NCI-H82 treated with DMSO at 0.1 percent for 48 hours (cell line): ENCODE measurements at regions not wholly inside any gene's neighbourhood (a gene's known extent, or its start where the extent isn't known, plus 50 kb on each side); places are given as distances from the start of the nearest gene placed in this dataset.
"Not testable (repeated sequence)": the region's sequence is repeated elsewhere in the genome, so short reads cannot be mapped to it uniquely, and the experiment has no call there.

ENCODE experiments used
- DNase-seq: peaks from one replicate; lab custom pipeline; 2025; ENCODE audit not compliant: unreplicated experiment; lab: John Stamatoyannopoulos, UW

DNA sequence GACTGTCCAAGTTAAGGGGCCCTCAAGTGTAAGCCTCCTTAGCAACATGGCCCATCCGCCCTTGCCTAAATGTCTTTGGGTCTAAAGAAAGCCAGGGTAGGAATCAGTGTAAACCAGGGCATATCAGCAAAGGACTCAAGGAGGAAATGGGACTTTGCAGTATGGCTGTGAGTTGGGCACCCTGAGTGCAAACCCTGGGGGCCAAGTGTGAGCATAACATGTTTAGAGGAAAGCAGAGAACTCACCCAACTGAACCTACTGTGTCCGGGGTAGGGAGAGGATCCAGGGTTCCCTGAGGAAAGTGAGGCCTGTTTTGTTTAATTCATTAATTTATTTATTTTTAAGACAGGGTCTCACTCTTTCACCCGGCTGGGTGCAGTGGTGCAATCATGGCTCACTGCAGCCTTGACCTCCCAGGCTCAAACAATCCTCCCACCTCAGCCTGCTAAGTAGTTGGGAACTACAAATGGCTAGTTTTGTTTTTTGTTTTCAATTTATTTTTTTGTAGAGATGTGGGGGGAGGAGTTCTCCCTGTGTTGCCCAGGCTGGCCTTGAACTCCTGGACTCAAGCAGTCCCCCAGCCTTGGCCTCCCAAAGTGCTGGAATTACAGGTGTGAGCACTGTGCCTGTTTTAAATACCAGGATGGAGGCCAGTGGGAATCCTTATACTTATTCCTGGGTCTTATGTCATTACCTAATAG is 51.0 kb upstream of the ACTR3 start:
- DNase-seq = no peak

DNA sequence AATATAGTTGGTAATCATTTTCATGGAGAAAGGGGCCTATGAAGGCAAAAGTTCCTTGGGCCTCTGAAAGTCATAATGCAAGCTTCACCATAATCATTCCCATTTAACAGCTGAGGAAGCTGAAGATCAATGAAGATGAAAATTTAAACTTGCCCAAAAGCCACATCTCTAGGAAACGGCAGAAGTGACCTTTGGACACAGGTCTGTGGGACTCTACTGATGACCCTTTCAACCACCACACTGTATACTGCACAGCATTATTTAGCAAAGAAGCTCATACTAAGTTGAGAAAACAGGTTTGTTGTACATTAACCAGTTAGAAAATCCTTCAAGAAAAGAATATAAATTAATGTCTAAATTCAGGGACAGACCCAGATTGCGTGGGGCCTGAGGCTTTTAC is 51.6 kb upstream of the ACTR3 start:
- no peak for DNase-seq

DNA sequence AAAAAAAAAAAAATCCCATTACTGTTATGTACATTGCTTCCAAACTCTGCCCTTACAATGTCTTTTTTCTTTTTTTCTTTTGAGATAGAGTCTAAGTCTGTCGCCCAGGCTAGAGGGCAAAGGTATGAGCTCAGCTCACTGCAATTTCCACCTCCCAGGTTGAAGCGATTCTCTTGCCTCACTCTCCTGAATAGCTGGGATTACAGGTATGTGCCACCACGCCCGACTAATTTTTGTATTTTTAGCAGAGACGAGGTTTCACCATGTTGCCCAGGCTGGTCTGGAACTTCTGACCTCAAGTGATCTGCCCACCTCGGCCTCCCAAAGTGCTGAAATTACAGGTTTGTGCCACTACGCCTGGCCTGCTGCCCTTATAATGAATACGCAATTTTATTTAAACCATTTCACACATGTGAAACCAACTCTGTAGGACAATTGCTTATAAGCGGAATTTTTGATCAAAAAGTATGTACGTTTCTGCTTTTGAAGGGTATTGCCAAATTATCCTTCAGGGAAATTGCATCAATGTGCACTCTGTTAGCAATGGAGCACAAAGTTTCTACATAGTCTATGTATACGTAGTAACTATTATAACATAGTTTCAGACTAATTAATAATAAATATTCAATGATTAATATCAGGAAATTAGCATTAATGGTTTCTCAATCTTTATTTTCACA is 55.7 kb upstream of the ACTR3 start:
- DNase-seq = no peak

DNA sequence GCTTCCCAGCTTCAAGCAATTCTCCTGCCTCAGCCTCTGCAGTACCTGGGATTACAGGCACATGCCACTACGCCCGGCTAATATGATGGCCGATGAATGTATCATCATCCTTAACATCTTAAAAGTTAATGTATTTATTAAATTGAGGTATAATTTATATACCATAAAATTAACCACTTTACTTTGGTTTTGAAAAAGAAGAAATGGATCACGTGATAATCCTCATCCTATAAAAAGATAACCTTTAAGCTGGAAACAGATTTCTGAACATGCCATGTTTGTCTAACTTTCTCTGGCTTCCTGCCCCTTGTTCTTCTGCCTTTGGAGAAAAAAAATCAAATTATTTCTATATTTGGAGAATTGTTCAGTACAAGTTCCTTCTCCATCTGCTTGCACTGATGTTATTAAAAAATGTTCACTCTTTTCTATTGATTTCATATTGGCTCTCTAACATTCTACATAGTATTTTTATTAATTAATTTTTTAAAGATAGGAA is 57.0 kb upstream of the ACTR3 start:
- no peak for DNase-seq

DNA sequence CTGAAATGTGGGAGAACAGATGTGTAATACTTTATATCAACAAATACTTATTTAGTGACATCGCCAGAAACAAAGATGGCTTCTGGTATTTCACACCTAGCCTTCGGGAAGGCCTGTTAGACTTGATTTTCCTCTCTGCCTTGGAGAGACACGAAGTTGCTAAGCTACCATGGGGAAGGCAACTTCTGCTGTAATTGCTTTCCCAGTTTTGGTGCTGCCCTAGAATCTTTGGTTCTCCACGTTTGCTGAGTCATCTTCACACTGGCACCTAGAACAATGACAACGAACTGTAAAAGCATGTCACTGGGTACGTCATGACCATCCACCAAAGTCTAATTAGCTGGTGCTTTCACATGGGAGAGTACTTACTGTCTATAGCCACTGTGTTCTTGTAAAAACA is 58.7 kb upstream of the ACTR3 start:
- no peak for DNase-seq

DNA sequence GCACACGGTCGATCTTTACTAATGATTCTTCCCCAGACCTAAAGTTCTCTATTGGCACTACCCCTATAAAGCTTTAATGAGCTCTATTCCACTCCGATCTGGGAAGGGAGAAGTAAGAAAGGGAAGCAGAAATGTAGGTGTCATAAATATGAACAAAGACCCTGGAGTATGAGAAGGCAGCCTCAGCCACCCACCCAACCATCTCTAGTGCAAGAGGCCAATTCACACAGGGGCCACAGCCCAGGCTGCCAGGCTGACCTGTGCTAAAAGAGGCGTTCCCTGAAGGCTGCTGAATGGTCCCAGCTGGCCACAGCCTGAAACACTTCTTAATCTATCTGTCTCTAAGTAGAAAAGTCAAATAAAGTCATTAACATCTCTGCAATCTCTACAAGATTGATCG is 60.1 kb upstream of the ACTR3 start:
- peak; percentile 82 for DNase-seq

DNA sequence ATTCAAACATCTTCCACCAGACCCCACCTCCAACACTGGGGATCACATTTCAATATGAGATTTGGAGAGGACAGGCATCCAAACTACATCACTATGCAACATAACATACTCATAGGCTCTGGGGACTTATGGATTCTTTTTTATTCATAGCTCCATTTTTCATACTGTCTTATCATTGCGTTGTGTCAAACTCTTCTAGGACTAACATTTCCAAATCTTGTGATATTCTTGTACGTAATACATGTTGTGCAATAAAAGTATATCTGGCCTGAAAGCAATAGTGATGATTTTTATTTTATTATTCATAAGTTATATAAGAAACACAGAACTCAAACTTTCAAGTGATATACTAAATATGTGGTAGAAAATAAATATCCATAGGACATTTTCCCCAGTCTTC is 60.6 kb upstream of the ACTR3 start:
- DNase-seq = no peak

DNA sequence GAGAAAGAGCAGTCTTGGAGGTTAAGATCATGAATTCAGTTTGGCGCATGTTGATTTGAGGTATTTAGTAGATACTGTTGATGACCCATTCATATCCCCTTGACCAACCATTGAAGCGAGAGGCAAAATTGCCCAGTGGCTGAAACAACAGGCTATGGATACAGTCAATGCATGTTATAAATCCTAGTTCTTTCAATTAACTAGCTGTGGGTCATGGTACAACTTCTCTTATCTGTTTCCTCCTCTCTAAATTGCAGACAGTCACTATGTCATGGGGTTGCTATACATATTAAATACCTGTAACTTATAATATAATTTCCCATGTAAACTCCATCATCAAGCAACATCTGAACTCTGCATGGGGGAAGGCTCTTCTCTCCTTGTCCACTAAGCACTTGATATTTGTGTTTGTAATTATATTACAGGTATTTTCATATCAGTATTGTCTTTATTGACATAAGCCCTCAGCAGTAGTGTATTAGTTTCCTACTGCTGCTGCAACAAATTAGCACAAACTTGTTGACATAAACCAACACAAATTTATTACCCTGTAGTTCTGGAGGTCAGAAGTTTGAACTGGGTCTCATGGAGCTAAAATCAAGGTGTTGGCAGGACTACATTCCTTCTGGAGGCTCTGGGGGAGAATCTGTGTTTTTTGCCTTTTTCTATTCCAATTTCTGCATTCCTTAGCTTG is 61.7 kb upstream of the ACTR3 start:
- DNase-seq = no peak

DNA sequence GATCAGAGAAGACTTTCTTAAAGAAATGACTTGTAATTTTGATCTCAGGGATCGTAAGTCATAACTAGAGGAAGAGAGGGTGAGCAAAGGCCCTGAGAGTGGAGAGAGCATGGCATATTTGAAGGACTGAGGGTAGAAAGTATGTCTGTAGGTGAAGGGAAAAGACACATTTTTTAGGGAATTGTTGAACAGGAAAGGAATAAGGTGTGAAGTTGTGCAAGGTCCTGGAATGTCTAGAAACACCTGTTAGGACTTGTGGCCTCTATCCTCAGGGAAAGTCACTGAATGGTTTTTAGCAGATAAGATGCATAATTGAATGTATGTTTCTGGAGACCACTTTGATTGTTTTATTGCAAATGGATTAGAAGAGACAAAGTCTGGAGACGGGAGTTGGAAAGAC is 62.5 kb upstream of the ACTR3 start:
- no peak for DNase-seq

DNA sequence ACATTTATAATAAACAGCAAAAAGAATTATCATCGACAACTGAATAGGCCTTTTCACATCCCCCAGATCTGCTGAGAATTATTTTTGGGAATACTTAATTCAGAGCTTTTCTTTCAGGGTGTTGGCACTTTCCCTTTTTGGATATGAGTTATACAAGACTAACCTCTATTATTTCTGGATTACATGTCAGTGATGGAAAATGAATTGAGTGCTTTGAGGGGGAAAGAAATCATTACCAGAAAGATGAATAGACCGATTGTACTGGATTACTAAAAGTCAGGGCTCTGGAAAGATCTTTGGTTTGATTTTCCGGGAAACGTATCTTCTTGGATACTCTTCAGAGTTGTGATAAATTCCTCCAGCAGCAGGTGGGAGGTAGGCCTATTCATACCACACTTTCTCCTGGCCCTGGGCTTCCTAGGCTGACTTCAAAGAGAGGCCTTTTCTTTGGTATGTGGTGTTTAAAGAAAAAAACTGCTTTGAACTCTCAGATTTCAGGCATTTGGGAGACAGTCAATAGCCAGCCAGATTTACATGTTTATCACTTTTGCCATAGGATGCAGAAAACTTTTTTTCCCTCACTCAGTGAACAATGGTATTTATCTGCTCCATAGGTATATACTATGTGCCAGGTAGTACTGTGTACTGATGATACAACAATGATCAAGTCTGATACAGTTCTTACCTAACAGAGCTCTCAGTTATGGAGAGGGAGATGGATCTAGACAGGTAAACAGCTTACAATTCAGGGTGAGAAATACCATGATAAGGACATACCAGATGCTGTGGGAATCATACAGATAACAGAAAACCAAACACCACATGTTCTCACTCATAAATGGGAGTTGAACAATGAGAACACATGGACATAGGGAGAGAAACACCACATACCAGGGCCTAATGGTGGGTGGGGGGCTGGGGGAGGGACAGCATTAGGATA is 63.3 kb upstream of the ACTR3 start:
- no peak for DNase-seq

DNA sequence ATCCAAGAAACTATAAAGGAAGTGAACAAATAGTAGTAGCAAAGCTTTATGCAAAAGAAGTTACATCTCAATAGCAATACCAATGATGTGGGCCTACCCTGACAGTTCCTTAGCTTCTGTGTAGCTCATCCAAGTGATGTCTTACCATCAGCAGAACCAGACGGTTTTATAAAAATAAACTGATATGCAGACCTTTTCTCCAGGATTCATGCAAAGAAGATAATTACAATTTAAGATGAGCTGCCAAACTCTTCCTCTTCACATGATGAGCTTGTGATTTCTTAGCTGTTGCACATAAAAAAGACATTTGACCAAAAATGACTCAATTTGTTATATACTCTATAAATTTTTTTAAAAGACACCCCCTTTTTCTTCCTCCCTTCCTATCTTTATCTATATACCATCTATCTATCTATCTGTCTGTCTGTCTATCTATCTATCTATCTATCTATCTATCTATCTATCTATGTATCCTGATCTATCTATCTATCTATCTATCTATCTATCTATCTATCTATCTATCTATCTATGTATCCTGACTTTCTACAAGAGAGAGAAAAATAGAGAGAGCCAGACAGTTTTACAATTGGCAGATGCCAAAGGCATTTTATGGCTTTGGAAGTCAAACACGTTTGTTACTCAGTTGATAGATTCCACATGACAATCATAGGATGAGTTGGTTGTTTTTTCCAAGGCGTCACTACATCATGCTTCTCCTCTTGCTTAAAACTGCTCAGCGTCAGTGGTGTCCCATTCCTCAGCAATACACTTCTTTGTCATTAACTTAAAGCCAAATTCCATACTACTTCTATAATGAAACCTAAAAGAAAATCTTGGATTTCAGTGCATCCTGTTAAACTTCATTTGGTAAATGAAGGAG is 65.9 kb upstream of the ACTR3 start:
- DNase-seq = no peak

DNA sequence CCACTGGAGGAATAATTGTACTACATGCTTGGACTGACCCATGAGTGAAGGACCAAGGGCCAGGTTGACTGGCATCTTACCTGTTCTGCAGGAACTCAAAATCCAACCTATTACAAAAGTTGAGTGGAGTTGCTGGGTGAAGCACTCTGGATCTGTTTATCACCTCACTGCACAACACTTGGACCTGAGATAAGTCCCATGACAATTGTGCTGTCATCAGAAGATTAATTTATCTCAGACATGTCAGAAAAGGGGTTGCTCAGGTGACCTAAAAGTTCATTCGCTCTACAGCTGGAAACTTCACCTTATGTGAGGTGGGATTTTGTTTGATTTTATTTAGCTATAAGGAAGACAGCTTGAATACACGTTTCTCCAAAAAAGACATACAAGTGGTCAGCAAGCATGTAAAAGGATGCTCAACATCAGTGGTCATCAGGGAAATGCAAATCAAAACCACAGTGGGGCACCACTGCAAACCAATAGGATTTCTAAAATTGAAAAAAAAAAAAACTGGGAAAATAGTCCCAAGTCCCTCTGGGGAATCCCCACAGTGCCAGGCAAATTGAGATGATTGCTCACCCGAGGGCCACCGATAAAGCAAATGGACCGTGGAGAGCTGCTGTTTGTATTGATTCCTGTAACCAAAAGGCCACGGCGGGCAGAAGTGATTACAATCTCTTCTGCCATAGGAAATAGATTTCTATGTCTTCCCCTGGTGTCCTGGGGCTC is 65.8 kb upstream of the SLC35F5 start:
- DNase-seq = no peak

DNA sequence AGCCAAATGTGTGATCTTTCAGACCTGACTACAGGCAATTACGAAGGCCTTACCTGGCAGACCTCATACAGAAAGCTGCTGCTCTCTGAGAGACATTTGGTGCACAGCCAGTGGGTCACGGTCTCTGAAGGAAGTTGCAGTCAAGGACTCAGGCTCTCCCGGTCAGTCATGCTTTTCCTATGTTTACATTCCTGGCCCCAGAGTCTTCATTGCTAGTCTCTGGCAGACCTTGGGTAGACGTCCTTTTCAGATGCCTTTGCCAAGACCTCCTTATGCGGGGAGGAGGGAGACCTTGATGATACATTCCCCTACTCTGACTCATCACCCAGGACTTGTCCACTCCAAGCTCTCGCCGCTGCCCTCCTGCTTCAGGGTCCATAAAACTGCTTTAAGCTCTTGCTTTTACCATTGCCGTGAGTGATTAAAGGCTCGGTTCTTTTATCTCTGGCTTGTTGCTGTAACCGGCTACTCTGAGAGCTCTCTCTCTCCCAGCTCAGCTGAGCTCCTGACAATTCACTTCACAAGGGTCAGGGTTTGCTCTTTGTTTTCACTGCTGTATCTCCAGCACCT is 62.0 kb upstream of the SLC35F5 start:
- DNase-seq = no peak

DNA sequence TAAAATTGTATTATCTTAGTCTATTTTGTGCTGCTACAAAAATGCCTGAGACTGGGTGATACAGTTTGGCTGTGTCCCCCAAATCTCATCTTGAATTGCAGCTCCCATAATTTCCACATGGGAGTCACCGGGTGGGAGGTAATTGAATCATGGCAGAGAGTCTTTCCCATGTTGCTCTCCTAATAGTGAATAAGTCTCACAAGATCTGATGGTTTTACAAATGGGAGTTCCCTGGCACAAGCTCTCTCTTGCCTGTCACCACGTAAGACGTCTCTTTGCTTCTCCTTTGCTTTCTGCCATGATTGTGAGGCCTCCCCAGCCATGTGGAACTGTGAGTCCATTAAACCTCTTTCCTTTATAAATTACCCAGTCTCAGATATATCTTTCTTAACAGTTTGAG is 57.0 kb upstream of the SLC35F5 start:
- not testable (repeated sequence) for DNase-seq

DNA sequence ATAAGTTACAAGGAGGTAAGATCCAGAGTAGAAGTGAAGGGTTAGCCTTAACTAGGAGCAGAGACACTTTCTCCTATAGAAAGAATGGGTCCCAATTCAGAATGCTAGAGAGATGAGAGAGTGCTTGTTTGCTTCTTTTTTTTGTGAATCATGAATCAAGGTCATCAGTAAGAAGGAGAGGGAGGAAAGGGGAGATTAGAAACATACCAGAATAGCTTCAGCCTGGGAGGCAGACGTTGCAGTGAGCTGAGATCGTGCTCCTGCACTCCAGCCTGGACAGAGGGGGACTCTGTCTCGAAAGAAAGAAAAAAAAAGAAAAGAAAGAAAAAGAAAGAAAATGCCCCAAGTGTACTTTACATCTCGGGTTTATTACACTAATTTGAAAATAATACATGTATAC is 55.8 kb upstream of the SLC35F5 start:
- DNase-seq = no peak

DNA sequence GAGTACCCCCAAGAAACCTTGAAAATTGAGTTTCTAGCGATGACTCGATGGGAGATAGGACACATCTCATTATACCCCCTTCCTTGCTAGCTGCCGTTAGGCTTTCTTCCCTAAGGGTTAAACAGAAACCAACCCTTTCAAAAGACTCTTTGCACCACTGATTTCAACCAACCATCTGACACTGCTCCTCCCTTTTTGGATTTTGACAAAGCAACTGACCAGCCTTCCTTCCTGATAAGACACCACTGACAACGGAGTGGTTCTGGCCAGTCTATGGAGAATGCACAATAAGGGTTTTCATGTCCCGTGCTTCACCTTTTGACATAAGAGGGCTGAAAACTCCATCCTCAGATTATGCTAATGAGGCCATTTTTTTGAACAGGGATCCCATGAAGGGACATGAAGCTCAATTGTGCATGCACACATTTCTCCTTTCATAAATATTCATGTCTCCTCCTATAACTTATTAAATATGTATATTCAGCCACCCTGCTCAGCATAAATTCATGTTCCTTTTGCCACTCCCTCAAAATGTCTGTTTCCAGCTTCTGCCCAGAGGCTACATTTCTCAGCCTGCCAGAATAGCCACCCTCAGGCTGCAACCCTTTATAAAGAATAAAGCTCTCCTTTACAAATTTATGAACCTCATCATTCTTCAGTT is 52.8 kb upstream of the SLC35F5 start:
- DNase-seq = no peak

DNA sequence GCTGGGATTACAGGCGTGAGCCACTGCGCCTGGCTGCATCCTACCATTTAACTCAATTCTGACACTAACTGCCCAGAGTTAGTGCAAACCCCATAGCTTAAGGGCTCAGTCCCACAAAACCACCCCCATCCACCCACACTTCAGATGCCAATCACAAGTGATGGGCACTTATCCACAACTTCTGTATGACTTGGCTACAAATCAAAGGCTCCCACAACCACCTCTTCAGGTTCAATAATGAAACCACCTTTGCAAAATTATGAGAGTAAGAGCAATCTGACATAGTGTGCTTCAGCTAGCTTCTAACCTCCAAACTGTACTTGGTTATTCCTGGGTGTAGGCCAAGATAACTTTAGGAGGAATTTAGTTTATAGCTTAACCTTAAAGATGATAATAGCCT is 51.3 kb upstream of the SLC35F5 start:
- DNase-seq = no peak

DNA sequence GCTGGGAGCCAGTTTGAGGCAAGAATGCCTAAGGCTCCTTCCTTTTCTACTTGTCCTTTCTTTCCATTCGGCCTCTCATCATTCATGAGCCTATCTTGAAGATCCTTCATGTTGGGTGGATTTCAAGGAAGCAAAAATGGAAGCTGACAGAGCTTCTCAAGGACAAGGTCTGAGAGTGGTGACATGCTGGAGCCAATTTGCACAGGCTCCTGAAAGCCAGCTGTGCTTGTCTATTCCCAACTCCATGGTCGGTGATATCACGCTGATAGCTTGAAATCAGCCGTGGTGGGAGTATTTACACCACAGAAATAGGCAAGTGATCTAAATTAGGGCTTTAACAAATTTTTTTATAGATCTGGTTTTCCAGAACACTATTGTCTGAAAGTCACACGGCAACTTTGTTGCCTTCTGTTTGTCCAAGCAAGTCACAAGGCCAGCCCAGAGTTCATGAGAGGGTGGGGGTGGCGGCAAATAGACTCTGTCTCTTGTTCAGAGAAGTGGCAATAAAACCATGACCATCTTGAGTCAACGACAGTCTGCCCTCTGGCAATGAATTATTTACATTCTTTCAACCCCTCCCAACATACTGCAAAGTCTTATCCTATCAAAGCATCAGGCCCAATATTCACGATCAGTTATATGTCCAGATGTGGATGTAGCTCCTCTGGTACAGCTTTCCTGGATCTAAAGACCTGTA is 49.9 kb upstream of the SLC35F5 start:
- DNase-seq = no peak
